GM10266 (cell line): ENCODE measurements at regions not wholly inside any gene's neighbourhood (a gene's known extent, or its start where the extent isn't known, plus 50 kb on each side); places are given as distances from the start of the nearest gene placed in this dataset.

ENCODE experiments used
- DNase-seq: peaks from one replicate; pipeline ENCODE4 v3.0.0; 2012; ENCODE audit errors: extremely low spot score
- TF ChIP-seq, protein P1 (sequence below): IDR thresholded peaks from 2 replicates; pipeline ENCODE4 v1.5.1; 2012; ENCODE audit warnings: mild to moderate bottlenecking, low read depth; ENCODE audit not compliant: control insufficient read depth, insufficient read depth; ENCODE audit errors: missing control alignments

- DNase-seq = no peak
- TF ChIP-seq, protein P1, sequence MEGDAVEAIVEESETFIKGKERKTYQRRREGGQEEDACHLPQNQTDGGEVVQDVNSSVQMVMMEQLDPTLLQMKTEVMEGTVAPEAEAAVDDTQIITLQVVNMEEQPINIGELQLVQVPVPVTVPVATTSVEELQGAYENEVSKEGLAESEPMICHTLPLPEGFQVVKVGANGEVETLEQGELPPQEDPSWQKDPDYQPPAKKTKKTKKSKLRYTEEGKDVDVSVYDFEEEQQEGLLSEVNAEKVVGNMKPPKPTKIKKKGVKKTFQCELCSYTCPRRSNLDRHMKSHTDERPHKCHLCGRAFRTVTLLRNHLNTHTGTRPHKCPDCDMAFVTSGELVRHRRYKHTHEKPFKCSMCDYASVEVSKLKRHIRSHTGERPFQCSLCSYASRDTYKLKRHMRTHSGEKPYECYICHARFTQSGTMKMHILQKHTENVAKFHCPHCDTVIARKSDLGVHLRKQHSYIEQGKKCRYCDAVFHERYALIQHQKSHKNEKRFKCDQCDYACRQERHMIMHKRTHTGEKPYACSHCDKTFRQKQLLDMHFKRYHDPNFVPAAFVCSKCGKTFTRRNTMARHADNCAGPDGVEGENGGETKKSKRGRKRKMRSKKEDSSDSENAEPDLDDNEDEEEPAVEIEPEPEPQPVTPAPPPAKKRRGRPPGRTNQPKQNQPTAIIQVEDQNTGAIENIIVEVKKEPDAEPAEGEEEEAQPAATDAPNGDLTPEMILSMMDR = no peak
These were observed 59.0 kb upstream of the RPL11 start for GRCh38 chr1:23632479-23633160.

- no peak for DNase-seq
- TF ChIP-seq, protein P1 = no peak
These were observed 61.8 kb upstream of the RPL11 start for GRCh38 chr1:23629708-23630290.

DNA sequence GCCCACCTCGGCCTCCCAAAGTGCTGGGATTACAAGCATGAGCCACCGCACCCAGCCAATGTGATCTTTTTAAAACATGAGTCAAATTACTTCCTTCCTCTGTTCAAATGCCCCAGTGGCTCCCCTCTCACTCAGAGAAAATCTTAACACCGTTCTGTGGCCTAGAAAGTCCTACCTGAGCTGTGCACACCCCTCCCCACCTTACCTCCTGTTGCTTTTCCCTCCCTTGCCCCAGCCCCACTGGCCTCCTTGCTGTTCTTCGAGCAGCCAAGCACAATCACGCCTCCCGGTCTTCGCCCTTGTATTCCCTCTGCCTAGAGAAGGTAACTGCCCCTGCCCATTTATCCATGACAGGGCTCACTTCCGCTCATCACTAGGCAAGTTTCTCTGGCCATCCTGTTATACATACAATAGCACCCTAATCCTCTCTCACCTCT lies 62.6 kb upstream of the RPL11 start:
- TF ChIP-seq, protein P1 = no peak
- no peak for DNase-seq

GRCh38 chr1:23627069-23627735 lies 64.4 kb upstream of the RPL11 start:
- no peak for DNase-seq
- TF ChIP-seq, protein P1 = no peak

- TF ChIP-seq, protein P1 = no peak
- no peak for DNase-seq
These were observed 65.6 kb upstream of the RPL11 start for GRCh38 chr1:23625929-23626535.

DNA sequence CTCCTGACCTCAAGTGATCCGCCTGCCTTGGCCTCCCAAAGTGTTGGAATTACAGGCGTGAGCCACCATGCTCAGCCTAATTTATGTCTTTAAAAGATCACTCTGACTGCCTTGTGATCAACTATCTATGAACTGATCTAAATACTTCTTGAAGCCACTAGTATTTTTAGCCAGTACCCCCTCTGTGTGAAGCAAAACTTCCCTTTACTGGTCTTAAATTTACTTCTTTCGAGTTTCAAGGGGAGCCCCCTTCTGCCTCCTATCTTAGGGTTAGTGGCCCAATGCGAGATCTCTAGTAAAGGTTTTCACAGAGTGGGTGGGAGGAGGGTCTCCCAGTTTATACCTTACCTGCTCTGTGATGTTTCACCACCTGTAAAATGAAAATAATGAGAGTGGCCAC lies 66.1 kb upstream of the RPL11 start:
- TF ChIP-seq, protein P1 = no peak
- peak; percentile 54 for DNase-seq
